Endothelial cell of umbilical vein (primary cell): ENCODE measurements at regions not wholly inside any gene's neighbourhood (a gene's known extent, or its start where the extent isn't known, plus 50 kb on each side); places are given as distances from the start of the nearest gene placed in this dataset.

Source experiments
- BruUV-seq: library from RNA; stranded (reverse); fragments of 400-500 nt; replicated peaks from 2 replicates; lab custom pipeline; 2021; lab: Mats Ljungman, UMichigan
- CTCF ChIA-PET: fragments of 300-600, 350-600 bp; sonication (Branson Sonifier 250); formaldehyde crosslinking; loops from one replicate; lab custom pipeline; 2021; ENCODE audit warnings: antibody characterized with exemption, inconsistent platforms; lab: Charles Lee
- POLR2A ChIA-PET: fragments of 300-600, 350-600 bp; sonication (Branson Sonifier 250); formaldehyde crosslinking; loops from one replicate; lab custom pipeline; 2021; ENCODE audit warnings: antibody characterized with exemption, inconsistent platforms; lab: Charles Lee
- DNase-seq: peaks from one replicate; pipeline ENCODE4 v3.0.0-alpha.2; 2011; ENCODE audit warnings: low read depth, low spot score
- FAIRE-seq: peaks from 2 replicates; lab custom pipeline; 2011; peaks lifted over from hg19 to GRCh38; lab: Jason Lieb, UNC
- H2AFZ ChIP-seq: 2 replicates; pipeline ENCODE4 v1.6.0; 2012; ENCODE audit warnings: low read depth, low read length, control low read depth, inconsistent platforms
- H3K27ac ChIP-seq: 2 replicates; pipeline ENCODE4 v1.5.1; 2011; ENCODE audit warnings: low read depth, mild to moderate bottlenecking, control low read depth, low read length, moderate library complexity; ENCODE audit not compliant: insufficient read depth
- H3K27me3 ChIP-seq, 2 experiments: 2 replicates each; pipeline versions ENCODE4 v1.6.0 to v1.6.1; 2011; ENCODE audit warnings: low read length in 2 of 2, mixed read lengths in 1 of 2; ENCODE audit not compliant: control insufficient read depth in 2 of 2, insufficient read depth in 2 of 2
- H3K36me3 ChIP-seq, 2 experiments: 2 replicates in 1 of 2; 3 replicates in 1 of 2; pipeline ENCODE4 v1.5.1; 2011; ENCODE audit warnings: low read length in 2 of 2, mild to moderate bottlenecking in 1 of 2, moderate library complexity in 1 of 2; ENCODE audit not compliant: control insufficient read depth in 2 of 2, insufficient read depth in 2 of 2; ENCODE audit errors: extremely low read depth in 1 of 2
- H3K4me1 ChIP-seq: 3 replicates; pipeline ENCODE4 v1.5.1; 2011; ENCODE audit warnings: mild to moderate bottlenecking, low read length; ENCODE audit not compliant: control insufficient read depth, insufficient read depth; ENCODE audit errors: extremely low read depth
- H3K4me2 ChIP-seq: 2 replicates; pipeline ENCODE4 v1.6.1; 2011; ENCODE audit warnings: low read length, control low read depth, mixed read lengths; ENCODE audit not compliant: insufficient read depth
- H3K4me3 ChIP-seq, 3 experiments: fragments of 200-600 bp in 1 of 3; sonication (generic), shearing (Covaris generic) in 1 of 3; replicated peaks in 1 of 3; 2 replicates each; pipeline ENCODE4 v1.5.1; 2011 to 2016; ENCODE audit warnings: control low read depth in 3 of 3, low read length in 3 of 3, mild to moderate bottlenecking in 2 of 3, inconsistent platforms in 1 of 3, low read depth in 1 of 3, moderate library complexity in 1 of 3; ENCODE audit not compliant: insufficient read depth in 1 of 3
- H3K79me2 ChIP-seq: 2 replicates; pipeline ENCODE4 v1.6.0; 2012; ENCODE audit warnings: low read length, inconsistent platforms; ENCODE audit not compliant: control insufficient read depth, insufficient read depth
- H3K9ac ChIP-seq: replicated peaks from 2 replicates; pipeline ENCODE3; 2011; ENCODE audit warnings: low read length, control low read depth; ENCODE audit not compliant: insufficient read depth; ENCODE audit errors: extremely low read depth
- H3K9me1 ChIP-seq: replicated peaks from 3 replicates; pipeline ENCODE4 v1.6.0; 2011; ENCODE audit warnings: mild to moderate bottlenecking, low read length; ENCODE audit not compliant: control insufficient read depth, insufficient read depth; ENCODE audit errors: extremely low read depth
- H3K9me3 ChIP-seq: replicated peaks from 2 replicates; pipeline ENCODE4 v1.5.1; 2012; ENCODE audit warnings: low read length, inconsistent platforms; ENCODE audit not compliant: control insufficient read depth, insufficient read depth
- H4K20me1 ChIP-seq: replicated peaks from 2 replicates; pipeline ENCODE3; 2011; ENCODE audit warnings: mild to moderate bottlenecking, low read length; ENCODE audit not compliant: control insufficient read depth, insufficient read depth; ENCODE audit errors: extremely low read depth
- CTCF ChIP-seq, 2 donors: IDR thresholded peaks; 1 replicate in 1 of 2; 2 replicates in 1 of 2; pipeline ENCODE4 v1.5.1; 2011; ENCODE audit warnings: low read length in 2 of 2, mild to moderate bottlenecking in 2 of 2, moderate library complexity in 2 of 2, control low read depth in 1 of 2, inconsistent platforms in 1 of 2, low read depth in 1 of 2; ENCODE audit not compliant: insufficient read depth in 1 of 2; ENCODE audit errors: extremely low read depth in 1 of 2
- EZH2 ChIP-seq: IDR thresholded peaks from 2 replicates; pipeline ENCODE4 v1.6.1; 2012; ENCODE audit warnings: borderline replicate concordance, low read depth, mild to moderate bottlenecking, moderate library complexity, low read length, inconsistent platforms; ENCODE audit not compliant: severe bottlenecking
- FOS ChIP-seq: IDR thresholded peaks from 2 replicates; pipeline ENCODE4 v1.6.1; 2011; ENCODE audit warnings: mild to moderate bottlenecking, low read length, moderate library complexity, borderline replicate concordance; ENCODE audit not compliant: insufficient read depth
- GATA2 ChIP-seq: IDR thresholded peaks from 2 replicates; pipeline ENCODE4 v1.7.0; 2011; ENCODE audit warnings: low read depth, mild to moderate bottlenecking, moderate library complexity, mixed read lengths, low read length; ENCODE audit not compliant: insufficient read length, insufficient read depth
- JUN ChIP-seq: IDR thresholded peaks from 2 replicates; pipeline ENCODE4 v1.6.1; 2011; ENCODE audit warnings: borderline replicate concordance, low read depth; ENCODE audit not compliant: insufficient read length, insufficient read depth
- MAX ChIP-seq: IDR thresholded peaks from 2 replicates; pipeline ENCODE4 v1.6.1; 2011; ENCODE audit not compliant: insufficient read depth, insufficient read length
- MYC ChIP-seq: IDR thresholded peaks from one replicate; pipeline ENCODE4 v1.6.1; 2011; ENCODE audit warnings: mild to moderate bottlenecking, low read depth, low read length
- POLR2A ChIP-seq: IDR thresholded peaks from 2 replicates; pipeline ENCODE4 v1.6.1; 2012; ENCODE audit warnings: low read depth, mild to moderate bottlenecking, control low read depth, low read length
- POLR2AphosphoS5 ChIP-seq: IDR thresholded peaks from 2 replicates; pipeline ENCODE4 v1.6.1; 2012; ENCODE audit warnings: low read depth, mild to moderate bottlenecking, control low read depth, low read length, moderate library complexity; ENCODE audit not compliant: insufficient read depth
- dilution Hi-C: fragments of 300-500 bp; cut with MboI; formaldehyde crosslinking; loops from one replicate; pipeline ENCODE4 v1.15.0; 2019; ENCODE audit warnings: low sequenced_read_pairs; ENCODE audit not compliant: extremely low pct_ligation_motif_present
- intact Hi-C: fragments of 100-400 bp; cut with micrococcal nuclease; formaldehyde crosslinking; loops from one replicate; pipeline ENCODE4 v1.10.0; 2022

GRCh38 chr2:37820471-37820986 lies 104.6 kb upstream of the RMDN2 start:
- Histone ChIP-seq H3K9me3 (no peaks in the 10 kb centered on the region), H3K4me2 (no peak overlapping the region), H3K4me1 (peaks cover 10% of the 10 kb centered on the region), H3K36me3 (no peaks in the 10 kb centered on the region), H3K9ac (no peak overlapping the region), H3K4me3 (no peak overlapping the region), H2AFZ (no peak overlapping the region), H3K27ac (no peak overlapping the region), H3K9me1 (no peaks in the 10 kb centered on the region), H3K79me2 (no peaks in the 10 kb centered on the region), H4K20me1 (no peaks in the 10 kb centered on the region), H3K27me3 (no peaks in the 10 kb centered on the region)
- POLR2A ChIA-PET, result no interaction called here
- no peak for TF ChIP-seq JUN
- no peak for TF ChIP-seq FOS
- TF ChIP-seq POLR2A, result no peak
- TF ChIP-seq GATA2, result no peak
- no peak for TF ChIP-seq MAX
- no peak for TF ChIP-seq EZH2
- no peak for TF ChIP-seq CTCF (IDR thresholded peaks at IDR 0.05; ENCODE audit: extremely low read depth in 1 of 2, insufficient read depth in 1 of 2, low read depth in 1 of 2, low read length in 2 of 2)
- no peak for TF ChIP-seq MYC
- no peak for TF ChIP-seq POLR2AphosphoS5
- BruUV-seq, result no TSS peak
- FAIRE-seq (no peak), DNase-seq (no peak)
- dilution Hi-C loops (no loop called here), intact Hi-C loops (no loop called here)
- CTCF ChIA-PET, result no interaction called here
